ENCODE measurements at regions not wholly inside any gene's neighbourhood (a gene's known extent, or its start where the extent isn't known, plus 50 kb on each side); places are given as distances from the start of the nearest gene placed in this dataset.

GRCh38 chr2:49567811-49568600 is 413.7 kb upstream of the FSHR start:
- no peaks in the 10 kb centered on the region for H3K4me1 ChIP-seq
- no peaks in the 10 kb centered on the region for H3K36me3 ChIP-seq
- H3K4me3 ChIP-seq, result no peak overlapping the region
- H3K27me3 ChIP-seq, result no peaks in the 10 kb centered on the region
- no peak overlapping the region for H3K9ac ChIP-seq
- no peak overlapping the region for H3K27ac ChIP-seq
- TF ChIP-seq Cebpa-rat (IDR thresholded peaks at IDR 0.05), result no peak
- H3K4me2 ChIP-seq, result no peak overlapping the region
- no peaks in the 10 kb centered on the region for H3K9me3 ChIP-seq
- no peaks in the 10 kb centered on the region for H4K20me1 ChIP-seq

DNA sequence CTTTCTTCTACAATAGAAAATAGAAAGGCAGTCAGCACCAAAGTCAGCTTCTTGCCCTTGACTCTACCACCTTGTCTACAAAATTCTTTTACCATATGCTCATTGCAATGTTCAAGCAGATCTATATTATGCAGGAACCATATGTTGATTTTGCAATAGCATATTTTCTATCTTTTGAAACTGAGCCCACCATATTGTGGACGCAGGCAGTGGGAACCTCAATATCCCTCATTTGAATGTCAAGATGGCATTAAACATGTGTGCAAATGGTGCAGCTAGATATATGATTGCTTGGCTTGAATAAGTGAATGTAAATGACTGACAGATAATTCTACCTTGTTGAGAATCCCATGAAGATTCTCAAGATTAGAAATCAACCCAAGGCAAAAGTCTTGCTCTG is 412.7 kb upstream of the FSHR start:
- Histone ChIP-seq H3K27ac (no peak overlapping the region), H3K4me3 (no peak overlapping the region), H3K27me3 (no peaks in the 10 kb centered on the region), H3K36me3 (no peaks in the 10 kb centered on the region), H3K4me1 (no peaks in the 10 kb centered on the region), H3K9ac (no peak overlapping the region), H4K20me1 (no peaks in the 10 kb centered on the region), H3K9me3 (no peaks in the 10 kb centered on the region), H3K4me2 (no peak overlapping the region)
- TF ChIP-seq Cebpa-rat (IDR thresholded peaks at IDR 0.05), result no peak

DNA sequence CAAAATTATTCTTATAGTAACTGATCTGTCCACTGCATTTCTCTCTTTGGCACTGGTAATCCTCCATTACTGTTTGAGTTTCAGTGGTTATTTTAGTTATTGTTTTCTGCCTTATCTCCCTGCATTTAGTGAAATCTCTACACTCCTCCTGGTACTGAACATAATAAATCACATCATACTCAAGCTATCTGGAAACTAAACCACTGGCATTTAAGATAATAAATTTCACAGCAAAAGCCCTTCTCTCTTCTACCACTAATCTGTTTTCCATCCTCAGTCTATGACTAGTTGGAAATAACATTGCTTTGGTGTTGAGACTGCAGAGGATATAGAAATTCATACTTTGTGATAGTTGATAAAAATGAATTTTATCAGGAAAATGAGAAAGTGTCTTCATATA is 399.3 kb upstream of the FSHR start:
- Histone ChIP-seq H3K4me2 (no peak overlapping the region), H3K27me3 (no peaks in the 10 kb centered on the region), H4K20me1 (no peaks in the 10 kb centered on the region), H3K9me3 (0 out of 2 replicates have a peak, but pooled peaks cover 3% of the 10 kb centered on the region), H3K4me1 (no peaks in the 10 kb centered on the region), H3K4me3 (no peak overlapping the region), H3K36me3 (no peaks in the 10 kb centered on the region), H3K27ac (no peak overlapping the region), H3K9ac (no peak overlapping the region)
- no peak for TF ChIP-seq Cebpa-rat (IDR thresholded peaks at IDR 0.05)

DNA sequence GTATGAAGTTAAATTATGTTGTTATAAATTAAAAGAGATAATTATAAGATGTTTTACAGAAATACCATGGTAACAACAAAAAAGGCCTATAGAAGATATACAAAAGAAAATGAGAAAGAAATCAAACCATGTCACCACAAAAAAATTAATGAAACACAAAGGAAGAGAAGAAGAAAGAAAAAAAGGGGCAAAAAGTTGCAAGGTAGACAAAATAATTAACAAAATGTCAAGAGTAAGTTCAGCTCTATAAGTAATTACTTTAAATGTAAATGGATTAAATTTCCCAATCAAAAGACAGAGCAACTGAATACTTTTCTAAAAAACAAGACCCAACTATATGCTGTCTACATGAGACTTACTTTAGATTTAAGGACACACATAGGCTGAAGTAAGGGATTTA is 378.4 kb upstream of the FSHR start:
- H3K27me3 ChIP-seq, result no peaks in the 10 kb centered on the region
- no peaks in the 10 kb centered on the region for H3K4me1 ChIP-seq
- H4K20me1 ChIP-seq, result no peaks in the 10 kb centered on the region
- no peak overlapping the region for H3K4me2 ChIP-seq
- H3K27ac ChIP-seq, result no peak overlapping the region
- no peak for TF ChIP-seq Cebpa-rat (IDR thresholded peaks at IDR 0.05)
- H3K9me3 ChIP-seq, result peaks cover 31% of the 10 kb centered on the region
- H3K4me3 ChIP-seq, result no peak overlapping the region
- no peak overlapping the region for H3K9ac ChIP-seq
- no peaks in the 10 kb centered on the region for H3K36me3 ChIP-seq

DNA sequence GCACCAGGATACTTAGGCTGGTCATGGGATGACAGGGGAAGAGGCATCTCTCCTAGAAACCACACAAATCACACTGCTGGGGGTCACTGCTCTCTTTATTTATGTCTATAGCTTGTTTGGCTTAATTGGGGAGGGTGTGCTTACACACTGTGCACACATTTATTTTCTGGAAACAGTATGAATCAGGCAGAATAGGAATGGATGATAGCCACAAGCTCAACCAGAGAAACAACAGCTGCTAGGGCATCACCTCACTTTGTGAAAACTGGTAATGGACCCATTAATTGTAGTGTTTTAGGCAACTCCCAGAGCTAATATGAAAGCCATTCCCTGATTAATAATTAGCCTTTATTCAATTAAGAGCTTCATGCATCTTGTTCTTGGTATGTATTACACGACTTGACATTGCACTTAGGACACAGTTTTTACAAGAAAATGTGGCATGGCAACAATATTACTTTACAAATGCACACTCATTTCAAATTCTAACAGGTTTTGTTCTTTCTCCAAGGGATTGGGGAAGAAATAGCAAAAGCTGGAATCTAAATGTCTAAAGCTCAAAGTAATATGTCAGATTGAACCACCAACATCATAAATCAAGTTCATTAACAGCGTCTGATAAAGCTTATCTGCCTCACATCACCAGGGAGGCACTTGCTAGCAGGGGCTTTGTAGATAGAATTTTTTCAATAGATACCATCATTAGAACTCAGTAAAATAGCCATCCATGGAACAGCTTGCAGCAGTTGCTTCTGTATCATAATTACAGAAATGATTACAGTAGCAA is 361.9 kb upstream of the FSHR start:
- no peak overlapping the region for H3K4me2 ChIP-seq
- H3K9me3 ChIP-seq, result no peaks in the 10 kb centered on the region
- H3K4me1 ChIP-seq, result no peaks in the 10 kb centered on the region; the same call in 1 of the 2 replicates
- no peaks in the 10 kb centered on the region for H3K27me3 ChIP-seq
- H3K36me3 ChIP-seq, result no peaks in the 10 kb centered on the region
- no peak for TF ChIP-seq Cebpa-rat (IDR thresholded peaks at IDR 0.05)
- no peaks in the 10 kb centered on the region for H4K20me1 ChIP-seq
- no peak overlapping the region for H3K27ac ChIP-seq
- no peak overlapping the region for H3K9ac ChIP-seq
- no peak overlapping the region for H3K4me3 ChIP-seq

GRCh38 chr2:49514201-49514600 is 359.9 kb upstream of the FSHR start:
- Histone ChIP-seq H3K4me3 (no peak overlapping the region), H3K9ac (no peak overlapping the region), H3K4me2 (no peak overlapping the region), H3K9me3 (no peaks in the 10 kb centered on the region), H3K4me1 (no peaks in the 10 kb centered on the region; the same call in 1 of the 2 replicates), H3K36me3 (no peaks in the 10 kb centered on the region), H3K27ac (no peak overlapping the region), H3K27me3 (no peaks in the 10 kb centered on the region), H4K20me1 (no peaks in the 10 kb centered on the region)
- no peak for TF ChIP-seq Cebpa-rat (IDR thresholded peaks at IDR 0.05)

DNA sequence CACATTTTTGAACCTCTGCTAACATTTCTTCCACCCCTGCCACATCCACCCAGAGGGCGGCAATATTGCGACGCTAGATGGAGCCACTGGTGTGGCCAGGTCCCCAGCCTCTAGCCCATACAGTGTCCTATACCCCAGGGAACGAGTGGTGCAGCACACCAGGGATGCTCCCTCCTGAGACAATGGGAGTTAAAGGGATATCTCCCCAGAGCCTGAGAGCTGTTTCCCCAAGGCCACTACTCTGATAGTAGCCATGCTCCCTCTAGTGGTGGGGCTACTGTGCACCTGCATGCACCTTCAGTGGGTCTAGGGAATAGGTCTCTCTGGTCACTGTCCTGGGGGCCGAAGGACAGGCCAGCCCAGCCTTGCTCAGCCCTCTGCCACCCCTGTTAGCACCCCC is 336.4 kb upstream of the FSHR start:
- no peak overlapping the region for H3K4me2 ChIP-seq
- no peaks in the 10 kb centered on the region for H3K4me1 ChIP-seq
- H3K9me3 ChIP-seq, result peaks cover 3% of the 10 kb centered on the region; the same call in 1 of the 2 replicates
- no peaks in the 10 kb centered on the region for H3K27me3 ChIP-seq
- no peaks in the 10 kb centered on the region for H4K20me1 ChIP-seq
- TF ChIP-seq Cebpa-rat (IDR thresholded peaks at IDR 0.05), result no peak
- no peaks in the 10 kb centered on the region for H3K36me3 ChIP-seq
- no peak overlapping the region for H3K27ac ChIP-seq
- no peak overlapping the region for H3K9ac ChIP-seq
- no peak overlapping the region for H3K4me3 ChIP-seq

DNA sequence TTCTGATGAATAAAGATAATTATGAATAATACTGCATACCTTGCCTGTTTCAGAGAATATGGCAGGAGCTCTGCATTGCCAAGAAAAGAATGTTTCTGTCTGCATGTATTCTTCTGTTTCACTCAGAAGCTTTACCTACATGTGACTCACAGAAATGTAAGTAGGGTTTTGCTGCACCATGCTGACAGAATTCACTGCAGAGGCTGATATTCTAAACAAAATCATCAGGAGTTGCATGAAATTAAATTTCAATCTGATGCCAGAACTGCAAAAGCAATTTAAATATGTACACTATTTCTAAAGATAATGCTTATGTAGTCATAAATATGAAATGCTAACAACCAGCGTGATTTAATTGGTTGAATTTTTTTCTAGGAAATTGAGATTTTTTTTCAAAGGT is 332.8 kb upstream of the FSHR start:
- TF ChIP-seq Cebpa-rat (IDR thresholded peaks at IDR 0.05), result no peak
- Histone ChIP-seq H3K27me3 (no peaks in the 10 kb centered on the region), H3K27ac (no peak overlapping the region), H3K9ac (no peak overlapping the region), H3K4me2 (no peak overlapping the region), H3K9me3 (peaks cover 3% of the 10 kb centered on the region; the same call in 1 of the 2 replicates), H3K4me3 (no peak overlapping the region), H4K20me1 (no peaks in the 10 kb centered on the region), H3K4me1 (no peaks in the 10 kb centered on the region), H3K36me3 (no peaks in the 10 kb centered on the region)

DNA sequence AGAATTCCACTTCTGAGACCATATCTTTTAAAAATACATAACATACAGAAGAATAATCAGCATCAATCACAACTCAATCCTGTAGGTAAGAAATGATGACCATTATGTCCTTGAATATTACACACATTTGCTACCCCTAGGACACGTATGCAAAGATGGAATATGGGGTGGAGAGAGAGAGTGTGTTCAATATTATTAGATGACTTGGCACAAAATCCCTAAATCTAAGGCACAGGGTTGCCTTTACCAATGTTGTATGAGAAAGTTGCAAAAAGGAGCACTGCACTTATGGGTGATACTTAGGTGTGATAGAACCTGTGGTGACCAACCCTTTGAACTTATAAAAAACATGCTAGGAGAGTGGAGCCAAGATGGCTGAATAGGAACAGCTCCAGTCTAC is 326.2 kb upstream of the FSHR start:
- H3K9ac ChIP-seq, result no peak overlapping the region
- H3K27ac ChIP-seq, result no peak overlapping the region
- no peak overlapping the region for H3K4me2 ChIP-seq
- H3K4me1 ChIP-seq, result no peaks in the 10 kb centered on the region
- 0 out of 2 replicates have a peak, but pooled peaks cover 3% of the 10 kb centered on the region for H3K9me3 ChIP-seq
- no peak overlapping the region for H3K4me3 ChIP-seq
- TF ChIP-seq Cebpa-rat (IDR thresholded peaks at IDR 0.05), result no peak
- H4K20me1 ChIP-seq, result no peaks in the 10 kb centered on the region
- H3K36me3 ChIP-seq, result no peaks in the 10 kb centered on the region
- no peaks in the 10 kb centered on the region for H3K27me3 ChIP-seq

GRCh38 chr2:49465157-49465831 is 311.0 kb upstream of the FSHR start:
- H3K9ac ChIP-seq, result no peak overlapping the region
- TF ChIP-seq Cebpa-rat (IDR thresholded peaks at IDR 0.05), result no peak
- H3K4me3 ChIP-seq, result no peak overlapping the region
- no peaks in the 10 kb centered on the region for H4K20me1 ChIP-seq
- H3K9me3 ChIP-seq, result peaks cover 4% of the 10 kb centered on the region; the same call in 1 of the 2 replicates
- no peaks in the 10 kb centered on the region for H3K36me3 ChIP-seq
- H3K27ac ChIP-seq, result no peak overlapping the region
- no peak overlapping the region for H3K4me2 ChIP-seq
- no peaks in the 10 kb centered on the region for H3K27me3 ChIP-seq
- H3K4me1 ChIP-seq, result no peaks in the 10 kb centered on the region
